ENCODE measurements at regions not wholly inside any gene's neighbourhood (a gene's known extent, or its start where the extent isn't known, plus 50 kb on each side); places are given as distances from the start of the nearest gene placed in this dataset.

DNA sequence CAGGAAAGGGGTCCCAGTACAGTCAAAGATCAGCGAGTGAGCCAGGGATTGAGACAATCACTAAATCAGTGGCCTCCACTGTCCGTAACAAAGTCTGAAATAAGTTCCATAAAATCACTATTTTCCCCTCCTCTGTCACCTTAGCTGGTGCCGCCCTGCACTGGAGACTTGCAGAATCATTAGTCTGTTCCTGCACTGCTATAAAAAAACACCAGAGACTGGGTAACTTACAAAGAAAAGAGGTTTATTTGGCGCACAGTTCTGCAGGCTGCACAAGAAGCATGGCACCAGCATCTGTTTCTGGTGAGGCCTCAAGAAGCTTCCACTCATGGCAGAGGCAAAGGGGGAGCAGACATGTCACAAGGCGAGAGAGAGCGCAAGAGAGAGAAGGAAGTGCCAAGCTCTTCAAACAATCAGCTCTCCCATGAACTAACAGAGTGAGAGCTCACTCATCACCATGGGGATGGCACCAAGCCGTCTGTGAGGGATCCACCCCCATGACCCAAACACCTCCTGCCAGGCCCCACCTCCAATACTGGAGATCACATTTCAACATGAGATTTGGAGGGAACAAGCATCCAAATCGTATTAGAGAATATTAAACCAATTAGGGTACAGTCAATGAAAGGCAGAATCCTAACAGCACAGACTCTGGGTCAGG is 129.8 kb upstream of the TIAM1 start:
- BruUV-seq (replicated peaks), result no TSS peak
- intact Hi-C loops (cut with micrococcal nuclease), result no loop called here
- Histone ChIP-seq H3K4me1 (ENCODE audit: control insufficient read depth, extremely low read depth, insufficient read depth, low read length) (no peaks in the 10 kb centered on the region), H4K20me1 (replicated peaks; ENCODE audit: control insufficient read depth, extremely low read depth, insufficient read depth, low read length) (no peaks in the 10 kb centered on the region), H3K27ac (ENCODE audit: insufficient read depth, low read depth, low read length) (no peak overlapping the region), H3K4me3 (replicated peaks in 1 of 3; ENCODE audit: insufficient read depth in 1 of 3, low read depth in 1 of 3, low read length in 3 of 3) (no peak overlapping the region), H3K9ac (replicated peaks; ENCODE audit: extremely low read depth, insufficient read depth, low read length) (no peak overlapping the region), H3K9me3 (replicated peaks; ENCODE audit: control insufficient read depth, insufficient read depth, low read length) (peaks cover 3% of the 10 kb centered on the region), H3K27me3 (ENCODE audit: control insufficient read depth in 2 of 2, insufficient read depth in 2 of 2, low read length in 2 of 2) (no peaks in the 10 kb centered on the region), H2AFZ (ENCODE audit: low read depth, low read length) (no peak overlapping the region), H3K79me2 (ENCODE audit: control insufficient read depth, insufficient read depth, low read length) (no peaks in the 10 kb centered on the region), H3K9me1 (replicated peaks; ENCODE audit: control insufficient read depth, extremely low read depth, insufficient read depth, low read length) (no peaks in the 10 kb centered on the region), H3K36me3 (ENCODE audit: control insufficient read depth in 2 of 2, extremely low read depth in 1 of 2, insufficient read depth in 2 of 2, low read length in 2 of 2) (no peaks in the 10 kb centered on the region), H3K4me2 (ENCODE audit: insufficient read depth, low read length) (no peak overlapping the region)
- TF ChIP-seq, protein P1, sequence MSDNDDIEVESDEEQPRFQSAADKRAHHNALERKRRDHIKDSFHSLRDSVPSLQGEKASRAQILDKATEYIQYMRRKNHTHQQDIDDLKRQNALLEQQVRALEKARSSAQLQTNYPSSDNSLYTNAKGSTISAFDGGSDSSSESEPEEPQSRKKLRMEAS (IDR thresholded peaks at IDR 0.05; ENCODE audit: insufficient read depth, insufficient read length), result no peak
- TF ChIP-seq GATA2 (IDR thresholded peaks at IDR 0.05; ENCODE audit: insufficient read depth, insufficient read length, low read depth, low read length), result no peak
- TF ChIP-seq, protein P2, sequence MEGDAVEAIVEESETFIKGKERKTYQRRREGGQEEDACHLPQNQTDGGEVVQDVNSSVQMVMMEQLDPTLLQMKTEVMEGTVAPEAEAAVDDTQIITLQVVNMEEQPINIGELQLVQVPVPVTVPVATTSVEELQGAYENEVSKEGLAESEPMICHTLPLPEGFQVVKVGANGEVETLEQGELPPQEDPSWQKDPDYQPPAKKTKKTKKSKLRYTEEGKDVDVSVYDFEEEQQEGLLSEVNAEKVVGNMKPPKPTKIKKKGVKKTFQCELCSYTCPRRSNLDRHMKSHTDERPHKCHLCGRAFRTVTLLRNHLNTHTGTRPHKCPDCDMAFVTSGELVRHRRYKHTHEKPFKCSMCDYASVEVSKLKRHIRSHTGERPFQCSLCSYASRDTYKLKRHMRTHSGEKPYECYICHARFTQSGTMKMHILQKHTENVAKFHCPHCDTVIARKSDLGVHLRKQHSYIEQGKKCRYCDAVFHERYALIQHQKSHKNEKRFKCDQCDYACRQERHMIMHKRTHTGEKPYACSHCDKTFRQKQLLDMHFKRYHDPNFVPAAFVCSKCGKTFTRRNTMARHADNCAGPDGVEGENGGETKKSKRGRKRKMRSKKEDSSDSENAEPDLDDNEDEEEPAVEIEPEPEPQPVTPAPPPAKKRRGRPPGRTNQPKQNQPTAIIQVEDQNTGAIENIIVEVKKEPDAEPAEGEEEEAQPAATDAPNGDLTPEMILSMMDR (IDR thresholded peaks at IDR 0.05; ENCODE audit: extremely low read depth in 1 of 2, insufficient read depth in 1 of 2, low read depth in 1 of 2, low read length in 2 of 2), result no peak
- no peak for TF ChIP-seq POLR2AphosphoS5 (IDR thresholded peaks at IDR 0.05; ENCODE audit: insufficient read depth, low read depth, low read length)
- no peak for TF ChIP-seq EZH2 (IDR thresholded peaks at IDR 0.05; ENCODE audit: borderline replicate concordance, low read depth, low read length, severe bottlenecking)
- TF ChIP-seq JUN (IDR thresholded peaks at IDR 0.05; ENCODE audit: borderline replicate concordance, insufficient read depth, insufficient read length, low read depth), result no peak
- no peak for TF ChIP-seq FOS (IDR thresholded peaks at IDR 0.05; ENCODE audit: borderline replicate concordance, insufficient read depth, low read length)
- no peak for TF ChIP-seq MYC (IDR thresholded peaks at IDR 0.05; ENCODE audit: low read depth, low read length)
- TF ChIP-seq POLR2A (IDR thresholded peaks at IDR 0.05; ENCODE audit: low read depth, low read length), result no peak
- FAIRE-seq (no peak), DNase-seq (ENCODE audit: low read depth, low spot score) (no peak)
- CTCF ChIA-PET, result no interaction called here
- dilution Hi-C loops (cut with MboI; ENCODE audit: extremely low pct_ligation_motif_present, low sequenced_read_pairs), result no loop called here
- POLR2A ChIA-PET, result no interaction called here
